Panc1 (cell line): ENCODE measurements at regions not wholly inside any gene's neighbourhood (a gene's known extent, or its start where the extent isn't known, plus 50 kb on each side); places are given as distances from the start of the nearest gene placed in this dataset.

Experiments
- CTCF ChIP-seq: fragments of 450-650 bp; IDR thresholded peaks from 2 replicates; pipeline ENCODE4 v1.5.1; 2017; ENCODE audit warnings: mild to moderate bottlenecking
- POLR2AphosphoS5 ChIP-seq: IDR thresholded peaks from 2 replicates; pipeline ENCODE4 v1.6.1; 2012; ENCODE audit warnings: mild to moderate bottlenecking, low read depth, low read length, moderate library complexity
- REST ChIP-seq, 2 experiments: IDR thresholded peaks; 2 replicates each; pipeline ENCODE4 v1.6.1; 2011 to 2012; ENCODE audit warnings: low read depth in 2 of 2, control low read depth in 1 of 2, low read length in 1 of 2, mild to moderate bottlenecking in 1 of 2, moderate library complexity in 1 of 2; ENCODE audit not compliant: insufficient read depth in 1 of 2
- SIN3A ChIP-seq: IDR thresholded peaks from 2 replicates; pipeline ENCODE4 v1.6.1; 2012; ENCODE audit warnings: low read depth, mild to moderate bottlenecking, low read length, moderate library complexity, borderline replicate concordance; ENCODE audit not compliant: insufficient read depth
- TCF7L2 ChIP-seq: IDR thresholded peaks from 2 replicates; pipeline ENCODE4 v1.6.1; 2011; ENCODE audit warnings: mild to moderate bottlenecking, low read depth, low read length, inconsistent platforms

DNA sequence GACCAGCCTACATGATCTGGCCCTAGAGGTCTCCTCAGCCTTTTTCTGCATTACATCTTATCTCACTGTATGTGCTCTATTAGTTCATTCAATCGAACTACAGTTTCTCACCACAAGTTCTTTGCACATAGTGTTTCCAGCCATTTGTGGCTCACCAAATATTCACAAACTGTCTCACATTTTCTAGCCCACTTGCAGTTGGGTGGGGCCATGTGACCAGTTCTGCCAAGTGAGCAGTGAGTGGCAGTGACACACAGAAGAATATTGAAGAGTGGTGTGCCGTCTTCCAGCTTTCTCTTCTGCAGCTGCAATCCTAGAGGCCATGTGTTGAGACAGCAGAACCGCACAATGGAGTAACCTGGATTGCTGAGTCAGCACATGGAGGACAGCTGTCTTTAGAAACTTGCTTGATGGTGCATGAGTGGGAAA, 103.2 kb upstream of the ZNF644 start:
- TF ChIP-seq CTCF = no peak
- TF ChIP-seq POLR2AphosphoS5 = no peak
- no peak for TF ChIP-seq REST (IDR thresholded peaks at IDR 0.05; ENCODE audit: insufficient read depth in 1 of 2, low read depth in 2 of 2, low read length in 1 of 2)
- no peak for TF ChIP-seq TCF7L2
- no peak for TF ChIP-seq SIN3A
